ENCODE measurements at regions not wholly inside any gene's neighbourhood (a gene's known extent, or its start where the extent isn't known, plus 50 kb on each side); places are given as distances from the start of the nearest gene placed in this dataset.

DNA sequence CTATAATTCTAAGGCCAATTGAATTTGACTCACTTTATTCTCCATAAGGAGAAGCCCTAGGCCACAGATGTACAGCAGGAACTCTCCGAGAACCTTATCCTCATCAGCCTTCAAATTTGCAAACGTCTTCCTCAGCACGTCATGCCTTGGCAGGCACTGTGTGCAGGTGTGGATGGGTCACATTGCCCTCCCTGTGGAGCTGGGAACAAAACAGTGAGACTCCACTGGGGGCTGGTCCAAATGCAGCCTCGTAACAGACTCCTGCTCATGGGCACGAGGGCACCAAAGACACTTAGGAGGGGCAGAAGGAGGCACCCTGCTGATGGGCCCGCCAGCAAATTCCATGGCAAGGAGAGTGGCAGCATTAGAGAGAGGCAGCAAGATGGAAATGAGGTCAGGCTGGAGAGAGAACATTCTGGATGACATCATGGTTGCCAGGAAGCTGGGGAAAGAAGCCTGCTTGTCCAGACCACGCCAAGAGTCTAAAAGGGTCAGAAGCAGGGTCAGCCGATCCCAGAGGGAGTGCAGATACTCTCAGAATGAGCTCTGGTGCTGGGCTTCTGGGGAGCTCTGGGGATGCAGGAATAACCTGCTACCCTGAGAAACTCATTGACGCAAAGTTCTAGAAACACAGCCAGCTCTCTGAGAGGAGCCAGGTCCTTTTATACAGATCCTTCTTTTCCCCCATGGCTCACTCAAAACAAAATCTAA is 242.2 kb downstream of the B3GLCT start:
- DNase-seq (ENCODE audit: low read depth in 1 of 2, low spot score in 1 of 2): no peak

DNA sequence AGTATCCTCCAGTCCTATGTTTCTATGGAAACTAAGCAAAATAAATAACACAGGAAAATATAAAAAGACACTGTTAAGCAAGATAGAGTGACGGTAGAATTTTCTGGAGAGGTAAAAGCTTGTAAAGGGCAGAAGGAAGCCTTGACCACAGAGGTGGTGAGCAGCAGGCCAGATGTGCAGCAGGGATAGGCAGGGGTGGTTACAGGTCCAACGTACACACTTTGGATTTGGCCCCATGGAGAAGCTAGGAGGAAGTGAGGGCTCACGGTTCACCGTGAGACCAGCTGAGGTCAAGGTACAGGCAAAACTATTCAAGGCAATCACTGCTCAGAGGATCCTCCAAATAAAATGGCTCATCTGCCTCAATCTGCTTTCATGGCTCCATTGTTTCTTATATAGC is 242.8 kb downstream of the B3GLCT start:
- DNase-seq (ENCODE audit: low read depth in 1 of 2, low spot score in 1 of 2): no peak

DNA sequence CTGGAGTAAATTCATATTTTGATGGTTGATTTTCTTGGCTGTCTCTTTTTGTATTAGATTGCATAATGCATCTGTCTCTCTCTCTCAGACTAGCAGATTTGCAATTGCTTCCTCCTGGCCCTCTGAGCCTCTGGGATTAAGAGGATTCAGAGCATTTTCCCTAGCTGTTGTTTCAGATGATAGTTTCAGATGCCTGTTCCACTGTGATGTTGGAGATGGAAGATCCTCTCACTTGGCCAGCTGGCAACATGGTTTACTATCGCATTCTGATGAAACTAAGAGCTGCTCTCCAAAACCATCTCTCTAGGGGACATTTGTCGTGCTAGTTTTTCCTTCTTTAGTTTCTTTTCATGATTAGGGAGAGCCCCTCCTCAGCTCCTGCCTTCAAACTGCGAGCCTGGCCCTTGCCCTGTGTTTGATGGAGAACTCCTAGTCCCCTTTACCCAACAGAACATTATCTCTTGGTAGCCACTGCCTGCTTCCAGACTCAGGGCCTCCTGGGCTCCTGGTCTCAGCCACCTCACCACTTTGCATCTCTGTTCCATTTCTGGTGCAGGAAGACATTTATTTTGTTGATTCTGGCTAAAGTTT is 244.6 kb downstream of the B3GLCT start:
- DNase-seq (ENCODE audit: low read depth in 1 of 2, low spot score in 1 of 2): no peak

DNA sequence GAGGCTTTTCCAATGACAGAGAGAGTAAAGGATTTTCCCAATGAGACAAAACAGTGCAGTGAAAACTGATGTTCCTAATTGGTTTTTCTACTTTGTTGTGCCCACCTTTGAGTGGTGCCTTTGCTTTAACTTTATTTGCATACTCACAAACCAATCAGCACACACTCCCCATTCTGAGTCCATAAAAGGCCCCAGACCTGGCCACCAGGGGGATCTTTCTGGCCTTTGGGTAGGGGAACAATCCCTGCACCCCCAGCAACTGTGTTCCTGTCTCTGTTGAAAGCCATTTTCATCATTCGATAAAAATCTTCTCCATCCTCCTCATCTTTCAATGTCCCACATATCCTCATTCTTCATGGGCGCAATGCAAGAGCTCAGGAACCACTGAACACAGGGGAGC is 252.8 kb downstream of the B3GLCT start:
- DNase-seq (ENCODE audit: low read depth in 1 of 2, low spot score in 1 of 2): no peak

DNA sequence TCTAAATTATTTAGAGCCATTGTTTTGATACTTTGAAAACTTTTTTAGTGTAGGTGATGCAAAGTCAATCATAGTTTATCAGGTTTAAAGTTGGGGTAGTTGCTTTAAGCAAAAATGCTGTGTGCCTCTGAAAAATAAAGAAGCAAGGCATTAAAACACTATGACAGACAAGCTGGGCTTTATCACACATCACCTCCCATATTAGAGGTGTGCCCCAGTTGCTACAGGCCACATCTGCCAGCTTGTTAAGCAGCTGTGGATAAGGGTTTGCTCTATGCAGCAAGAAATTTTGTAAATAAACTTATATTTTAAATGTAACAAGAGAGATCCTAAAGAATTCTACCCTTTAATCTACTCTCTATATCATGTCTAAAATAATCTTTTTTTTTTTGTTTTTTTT is 255.8 kb downstream of the B3GLCT start:
- no peak for DNase-seq (ENCODE audit: low read depth in 1 of 2, low spot score in 1 of 2)

DNA sequence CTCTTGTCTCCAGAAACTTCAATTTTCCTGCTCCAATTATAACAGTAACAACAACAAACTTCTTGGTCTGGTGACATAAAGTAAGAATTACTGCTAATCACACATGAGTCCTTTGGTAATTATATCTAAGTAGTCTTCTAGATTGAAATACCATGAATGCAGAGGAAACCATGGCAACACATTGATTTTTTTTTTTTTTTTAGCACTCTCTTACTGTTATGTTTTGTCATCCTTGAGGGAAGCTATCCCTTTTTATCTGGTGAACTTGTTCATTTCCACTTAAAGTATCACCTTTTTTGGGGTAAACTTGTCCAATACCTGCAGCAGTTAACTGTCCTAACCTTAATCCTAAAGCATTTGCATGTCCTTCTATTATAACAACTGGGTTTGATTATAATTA is 256.3 kb downstream of the B3GLCT start:
- DNase-seq (ENCODE audit: low read depth in 1 of 2, low spot score in 1 of 2): no peak

DNA sequence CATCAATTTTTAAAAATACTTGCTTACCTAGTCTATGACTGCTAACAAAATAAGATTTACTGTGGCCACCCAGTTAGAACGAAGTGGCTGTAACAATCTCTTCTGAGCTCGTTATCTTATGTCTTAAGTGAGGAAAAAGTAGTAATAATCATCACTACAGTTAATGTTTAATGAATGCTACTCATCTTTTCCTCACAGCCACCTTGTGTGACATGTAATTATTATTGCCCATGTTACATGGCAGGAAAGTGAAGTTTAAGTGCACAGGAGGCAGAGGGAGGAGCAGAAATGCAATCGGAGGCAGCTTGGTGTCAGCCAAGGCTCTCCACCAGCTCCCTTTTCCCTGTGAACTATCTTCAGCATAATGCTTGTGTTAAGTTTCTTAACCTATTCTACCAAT is 260.3 kb downstream of the B3GLCT start:
- DNase-seq (ENCODE audit: low read depth in 1 of 2, low spot score in 1 of 2): no peak

DNA sequence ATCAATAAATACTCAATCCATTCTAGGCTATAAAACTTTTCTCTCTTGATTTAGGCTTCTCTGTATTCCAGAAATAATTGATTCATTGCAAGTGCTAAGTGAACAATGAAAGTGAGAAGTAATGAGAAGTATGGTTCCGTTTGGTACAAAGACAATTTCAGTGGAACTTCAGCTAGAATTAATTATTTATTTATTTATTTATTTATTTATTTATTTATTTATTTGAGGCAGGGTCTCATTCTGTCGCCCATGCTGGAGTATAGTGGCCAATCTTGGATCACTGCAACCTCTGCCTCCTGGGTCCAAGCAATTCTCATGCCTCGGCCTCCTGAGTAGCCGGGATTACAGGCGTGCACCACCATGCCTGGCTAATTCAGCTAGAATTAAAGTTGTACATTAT is 262.1 kb downstream of the B3GLCT start:
- no peak for DNase-seq (ENCODE audit: low read depth in 1 of 2, low spot score in 1 of 2)

DNA sequence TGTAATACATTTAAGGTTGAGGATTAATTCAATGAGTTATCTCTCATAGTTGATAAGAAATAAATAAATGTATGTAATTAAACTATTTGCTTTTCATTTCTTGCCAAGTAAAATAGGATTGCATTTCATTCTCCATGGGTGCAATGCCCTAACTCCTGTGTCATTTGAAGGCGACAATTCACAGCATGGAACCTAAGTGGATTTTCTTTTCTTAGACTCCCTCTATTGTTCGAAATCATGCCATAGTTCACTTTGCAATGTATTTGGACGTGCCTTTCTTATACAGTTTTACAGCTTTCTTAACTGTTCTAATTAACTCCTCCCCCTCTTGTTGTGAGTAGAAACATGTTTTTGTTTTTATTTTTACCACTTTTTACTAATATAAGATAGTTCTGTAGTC is 263.0 kb downstream of the B3GLCT start:
- no peak for DNase-seq (ENCODE audit: low read depth in 1 of 2, low spot score in 1 of 2)

DNA sequence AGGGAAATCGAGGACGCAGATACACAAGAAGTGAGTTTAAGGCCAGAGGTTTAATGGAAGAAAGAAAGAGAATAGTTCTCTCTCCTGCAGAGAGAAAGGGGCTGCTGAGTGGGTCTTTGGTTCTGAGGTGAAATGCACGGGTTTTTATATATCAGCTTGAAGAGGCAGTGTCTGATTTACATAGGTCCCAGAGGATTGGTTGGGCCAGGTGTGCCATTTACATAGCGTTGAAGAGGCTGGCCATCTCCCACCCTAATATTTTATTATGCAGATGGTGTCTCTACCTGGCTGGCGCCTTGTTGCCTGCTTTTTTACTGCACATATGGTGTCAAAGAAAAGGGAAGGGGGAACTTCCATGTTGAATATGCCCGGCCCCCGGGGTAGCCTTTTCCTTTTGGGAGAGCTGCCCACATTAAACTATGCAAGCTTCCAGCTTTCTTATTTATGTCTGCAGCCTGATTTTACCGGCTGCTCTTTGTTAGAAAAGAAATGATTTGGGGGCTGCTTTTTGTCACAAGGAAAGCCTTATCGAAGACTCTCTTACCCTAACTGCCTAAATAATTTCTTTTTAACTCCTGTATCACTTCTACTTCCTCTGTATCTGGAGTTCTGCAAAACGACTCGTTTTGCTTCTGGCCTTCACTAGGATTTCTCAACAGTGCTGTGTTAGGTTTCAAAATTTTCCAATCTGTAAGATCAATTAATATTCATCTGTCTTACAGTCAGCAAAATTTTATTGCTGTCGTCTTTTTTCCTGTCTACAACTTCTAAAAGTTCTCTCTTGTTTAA is 268.5 kb downstream of the B3GLCT start:
- DNase-seq (ENCODE audit: low read depth in 1 of 2, low spot score in 1 of 2): no peak

DNA sequence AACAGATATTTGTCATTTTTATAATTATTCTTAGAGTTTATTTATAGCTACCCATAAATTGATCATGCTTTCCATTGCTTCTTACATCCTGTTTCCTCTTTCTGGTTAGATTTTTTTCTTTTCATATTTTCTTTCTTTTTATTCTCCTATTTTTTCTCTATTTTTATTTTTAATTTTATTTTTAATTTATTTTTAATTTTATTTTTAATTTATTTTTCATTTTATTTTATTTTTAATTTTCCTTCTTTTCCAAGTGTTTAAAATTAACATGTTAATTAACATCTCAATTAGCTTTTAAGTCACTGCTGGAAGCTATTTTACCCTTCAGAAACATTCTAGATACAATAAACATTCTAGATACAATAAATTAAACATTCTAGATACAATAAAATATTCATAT is 269.6 kb downstream of the B3GLCT start:
- no peak for DNase-seq (ENCODE audit: low read depth in 1 of 2, low spot score in 1 of 2)

DNA sequence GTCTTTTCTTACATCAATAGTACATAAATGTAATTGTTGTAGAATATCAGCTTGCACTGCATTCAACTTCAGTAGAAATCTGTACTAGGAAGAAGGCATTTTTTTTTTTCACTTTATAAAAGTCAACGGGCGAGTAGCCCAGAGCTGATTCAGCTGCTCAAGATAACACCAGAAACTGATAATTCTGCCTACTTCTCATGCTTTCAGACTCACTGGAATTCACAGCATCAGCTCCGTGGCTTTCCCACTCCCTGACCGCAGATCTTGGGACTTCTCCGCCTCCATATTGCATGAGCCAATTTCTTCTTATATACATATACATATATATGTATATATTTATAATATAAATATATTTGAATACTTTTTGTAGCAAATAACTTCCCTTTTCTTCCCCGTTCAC is 263.1 kb upstream of the RXFP2 start:
- no peak for DNase-seq (ENCODE audit: low read depth in 1 of 2, low spot score in 1 of 2)

DNA sequence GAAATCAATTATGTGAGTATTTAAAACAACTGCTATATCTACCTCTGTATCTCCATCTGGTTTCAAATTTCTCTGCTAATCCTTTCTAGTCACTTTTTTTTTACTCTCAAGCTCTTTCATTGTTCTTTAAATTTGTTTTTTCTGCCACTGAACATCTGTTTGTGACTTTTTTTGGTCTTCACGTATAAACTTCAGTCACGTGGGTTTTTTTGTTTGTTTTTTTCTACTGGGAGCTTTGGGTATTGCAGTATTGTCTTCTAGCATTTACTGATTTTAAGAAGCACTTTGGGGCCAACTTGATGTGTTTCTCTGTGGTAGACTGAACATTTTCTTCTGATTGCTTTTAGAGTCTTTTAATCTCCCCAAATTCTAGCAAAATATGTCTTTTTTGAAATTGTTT is 262.6 kb upstream of the RXFP2 start:
- no peak for DNase-seq (ENCODE audit: low read depth in 1 of 2, low spot score in 1 of 2)

DNA sequence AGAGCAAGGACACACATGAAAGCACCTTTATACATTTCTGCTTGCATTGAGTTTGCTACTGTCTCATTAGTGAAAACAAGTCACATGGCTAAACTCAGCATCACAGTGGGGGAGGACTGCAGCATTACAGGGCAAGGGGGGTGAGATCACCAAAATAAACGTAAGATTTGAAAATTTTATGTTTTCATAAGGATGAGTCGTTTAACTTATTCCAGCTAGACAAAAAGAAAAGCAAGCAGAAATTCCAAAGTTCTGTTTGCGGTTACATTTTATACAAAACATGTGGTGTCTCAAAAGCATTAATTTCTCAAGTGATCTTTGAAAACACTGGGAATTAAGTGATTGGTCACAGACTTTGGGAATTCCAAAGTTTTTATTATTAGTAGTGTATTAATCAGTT is 261.4 kb upstream of the RXFP2 start:
- DNase-seq (ENCODE audit: low read depth in 1 of 2, low spot score in 1 of 2): no peak

DNA sequence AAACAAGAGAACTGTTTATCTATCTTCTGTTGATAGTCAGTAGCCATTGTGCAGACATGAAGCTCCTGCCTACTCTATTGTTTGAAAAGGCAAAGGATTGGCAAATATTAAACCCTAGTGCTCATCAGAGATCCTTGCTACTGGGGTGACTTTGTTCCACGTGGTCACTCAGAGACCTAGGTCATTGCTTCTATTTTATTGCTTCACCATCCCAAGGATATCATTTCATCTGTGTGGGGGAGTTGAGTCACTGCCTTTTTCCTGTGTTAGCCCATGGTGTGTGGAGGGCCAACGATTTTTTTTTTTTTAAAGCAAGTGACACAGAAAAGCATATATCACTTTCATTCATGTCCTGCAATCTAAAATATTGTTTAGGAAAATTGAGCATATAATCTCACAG is 254.1 kb upstream of the RXFP2 start:
- DNase-seq (ENCODE audit: low read depth in 1 of 2, low spot score in 1 of 2): no peak

DNA sequence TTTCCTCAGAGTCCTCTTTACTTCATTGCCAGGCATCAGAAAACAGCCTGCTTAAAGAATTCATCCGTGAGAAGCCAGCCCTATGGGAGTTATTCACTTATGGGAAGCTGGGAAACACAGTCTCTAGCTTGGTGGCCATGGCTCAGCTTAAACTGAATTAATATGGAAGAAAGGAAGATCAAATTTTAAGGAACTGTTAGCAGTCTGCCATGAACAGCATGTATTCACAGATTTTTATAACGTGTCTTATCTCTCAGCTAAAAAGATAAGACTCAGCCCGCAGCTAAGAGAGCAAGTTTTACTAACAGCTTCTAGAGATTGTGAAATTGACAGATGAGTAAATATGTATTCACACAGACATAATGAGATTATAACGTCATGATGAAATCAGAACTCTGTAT is 253.7 kb upstream of the RXFP2 start:
- DNase-seq (ENCODE audit: low read depth in 1 of 2, low spot score in 1 of 2): no peak

DNA sequence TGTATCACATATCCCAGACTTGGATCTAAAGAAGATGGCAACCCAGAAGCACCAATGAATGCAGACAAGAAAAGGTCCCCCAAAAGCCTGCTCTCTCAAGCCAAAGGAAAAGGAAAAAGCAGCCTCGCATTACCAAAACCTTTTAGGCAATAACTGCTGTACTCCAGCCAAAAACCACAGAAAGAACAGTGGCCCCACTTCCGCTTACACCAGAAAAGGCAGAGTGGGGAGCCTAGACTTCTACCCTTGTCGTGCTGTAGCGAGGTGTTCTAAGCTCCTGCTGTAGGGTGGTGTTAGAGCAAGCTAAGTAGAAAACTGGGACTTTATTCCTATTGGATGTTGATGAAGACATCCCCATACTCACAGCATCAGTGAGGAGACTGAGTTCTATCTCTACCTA is 244.0 kb upstream of the RXFP2 start:
- no peak for DNase-seq (ENCODE audit: low read depth in 1 of 2, low spot score in 1 of 2)

DNA sequence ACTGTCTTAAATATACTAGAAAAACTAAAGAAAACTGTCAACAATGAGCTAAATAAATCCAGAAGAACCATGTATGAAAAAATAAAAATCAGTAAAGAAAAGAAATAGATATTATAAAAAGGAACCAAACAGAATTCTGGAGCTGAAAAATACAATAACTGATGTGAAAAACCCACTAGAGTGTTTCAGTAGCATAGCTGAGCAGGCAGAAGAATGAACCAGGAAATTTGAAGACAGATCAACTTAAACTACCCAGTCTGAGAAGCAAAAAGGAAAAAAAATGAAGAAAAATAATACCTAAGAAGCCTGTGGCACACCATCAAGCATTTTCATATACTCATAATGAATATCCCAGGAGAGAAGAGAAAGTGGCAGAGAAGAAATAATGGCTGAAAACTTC is 240.1 kb upstream of the RXFP2 start:
- DNase-seq (ENCODE audit: low read depth in 1 of 2, low spot score in 1 of 2): no peak

DNA sequence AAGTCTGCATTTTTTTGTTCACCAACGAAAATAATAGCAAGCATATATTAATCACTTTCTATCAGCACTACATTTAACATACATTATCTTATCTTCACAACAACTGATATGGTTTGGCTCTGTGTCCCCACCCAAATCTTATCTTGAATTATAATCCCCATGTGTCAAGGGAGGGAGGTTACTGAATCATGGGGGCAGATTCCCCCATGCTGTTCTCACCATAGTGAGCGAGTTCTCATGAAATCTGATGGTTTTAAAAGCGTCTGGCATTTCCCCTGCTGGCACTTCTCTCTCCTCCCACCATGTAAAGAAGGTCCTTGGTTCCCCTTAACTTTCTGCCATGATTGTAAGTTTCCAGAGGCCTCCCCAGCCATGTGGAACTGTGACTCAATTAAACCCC is 235.7 kb upstream of the RXFP2 start:
- DNase-seq (ENCODE audit: low read depth in 1 of 2, low spot score in 1 of 2): no peak

DNA sequence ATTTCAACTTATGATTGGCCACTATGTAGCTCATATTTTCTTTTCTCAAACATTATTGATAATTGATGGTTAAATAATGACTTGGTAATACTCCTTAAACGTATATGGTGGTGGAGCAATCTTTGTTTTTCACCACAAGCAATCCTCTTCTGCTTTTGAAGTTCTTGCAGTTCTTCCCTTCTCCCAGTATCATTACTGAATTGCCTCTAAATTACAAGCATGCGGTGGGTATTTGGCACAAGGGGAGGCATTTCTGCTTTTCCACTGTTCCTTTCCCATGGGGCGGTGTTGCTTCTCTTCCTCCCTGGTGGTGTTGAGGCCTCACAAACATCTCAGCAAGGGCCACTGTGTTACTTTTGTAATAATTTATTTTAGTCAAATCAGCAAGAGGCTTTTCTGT is 234.4 kb upstream of the RXFP2 start:
- no peak for DNase-seq (ENCODE audit: low read depth in 1 of 2, low spot score in 1 of 2)

DNA sequence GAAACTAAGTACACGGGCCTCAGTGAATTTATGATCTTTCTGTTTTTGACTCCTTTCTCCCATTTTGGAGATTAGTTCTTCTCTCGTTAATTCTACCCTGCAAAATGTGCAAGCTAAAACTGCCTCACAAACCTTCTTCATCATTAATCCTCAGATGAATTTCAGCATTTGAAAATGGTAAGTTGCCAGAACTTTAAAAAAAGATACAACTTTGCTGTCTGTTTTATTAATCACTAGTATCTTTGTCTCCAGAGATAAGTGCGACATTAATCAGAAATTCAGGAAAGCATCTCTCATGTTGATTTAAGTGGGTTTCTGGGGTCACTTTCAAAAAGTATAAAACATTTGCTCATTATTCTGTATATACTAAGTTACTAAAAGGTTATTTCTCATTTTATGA is 227.0 kb upstream of the RXFP2 start:
- DNase-seq (ENCODE audit: low read depth in 1 of 2, low spot score in 1 of 2): no peak

DNA sequence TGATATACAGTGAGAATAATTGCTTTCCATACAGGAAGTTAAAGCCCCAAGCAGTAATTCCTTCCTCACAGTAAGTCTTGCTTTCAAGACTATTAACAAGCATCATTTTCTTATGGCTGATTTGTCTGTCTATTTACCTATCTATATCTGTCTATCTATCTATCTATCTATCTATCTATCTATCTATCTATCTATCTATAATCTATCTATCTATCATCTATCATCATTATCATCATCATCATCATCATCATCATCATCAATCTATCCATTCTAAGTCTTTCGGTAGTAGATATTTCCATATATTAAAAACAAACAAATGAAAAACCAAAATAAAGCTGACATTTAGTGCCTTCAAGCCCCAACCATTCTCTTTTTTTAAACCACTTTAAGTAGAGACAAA is 224.4 kb upstream of the RXFP2 start:
- no peak for DNase-seq (ENCODE audit: low read depth in 1 of 2, low spot score in 1 of 2)

DNA sequence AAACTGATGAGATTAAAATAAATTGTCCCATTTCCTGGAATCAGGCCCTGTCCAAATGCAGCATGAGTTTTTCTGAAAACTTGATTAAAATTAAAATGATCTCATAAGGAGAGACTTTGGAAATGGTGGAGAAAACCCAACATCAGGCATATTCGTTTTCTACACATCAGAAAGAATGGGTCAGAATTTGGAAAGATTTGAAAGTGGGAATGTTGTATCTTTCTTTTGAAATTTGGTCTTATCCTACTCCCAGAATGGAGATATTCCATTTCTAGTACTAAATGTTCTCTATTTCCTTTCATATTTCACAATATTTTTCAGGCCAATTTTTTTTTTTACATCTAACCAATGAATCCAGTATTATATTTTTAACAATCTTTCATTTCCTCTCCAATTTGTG is 223.9 kb upstream of the RXFP2 start:
- no peak for DNase-seq (ENCODE audit: low read depth in 1 of 2, low spot score in 1 of 2)
